Uterus (tissue), 3 donors: ENCODE measurements at regions not wholly inside any gene's neighbourhood (a gene's known extent, or its start where the extent isn't known, plus 50 kb on each side); places are given as distances from the start of the nearest gene placed in this dataset.

ENCODE experiments used
- DNase-seq, 2 donors: peaks; one replicate each; pipeline ENCODE4 v3.0.0-alpha.2; 2019 to 2020
- H3K27ac ChIP-seq, 2 donors: fragments of 200-600 bp; sonication (generic); 1 replicate in 1 of 2; 2 replicates in 1 of 2; pipeline ENCODE4 v1.5.1; 2016 to 2018
- H3K27me3 ChIP-seq, 2 donors: fragments of 200-600 bp; sonication (generic); one replicate each; pipeline ENCODE4 v1.5.1; 2018 to 2019; ENCODE audit warnings: control low read depth in 1 of 2
- H3K36me3 ChIP-seq, 2 donors: fragments of 200-600 bp; sonication (generic); one replicate each; pipeline ENCODE4 v1.5.1; 2019; ENCODE audit warnings: control low read depth in 1 of 2
- H3K4me1 ChIP-seq, 2 donors: fragments of 200-600 bp; sonication (generic); one replicate each; pipeline ENCODE4 v1.5.1; 2018 to 2019; ENCODE audit warnings: control low read depth in 1 of 2
- H3K4me3 ChIP-seq, 2 donors: fragments of 200-600 bp; sonication (generic); 1 replicate in 1 of 2; 2 replicates in 1 of 2; pipeline ENCODE4 v1.5.1; 2018 to 2019; ENCODE audit warnings: mild to moderate bottlenecking in 1 of 2
- H3K9me3 ChIP-seq, 2 donors: fragments of 200-600 bp; sonication (generic); one replicate each; pipeline ENCODE4 v1.5.1; 2019; ENCODE audit warnings: control low read depth in 1 of 2
- POLR2A ChIP-seq, 2 donors: fragments of 450-650 bp; IDR thresholded peaks; one replicate each; pipeline ENCODE4 v1.6.1; 2016; ENCODE audit warnings: antibody characterized with exemption in 2 of 2, mild to moderate bottlenecking in 1 of 2, moderate library complexity in 1 of 2
- intact Hi-C: fragments of 100-400 bp; cut with DNase I; formaldehyde crosslinking; loops from one replicate; pipeline ENCODE4 v1.15.1; 2023; ENCODE audit warnings: low total_unique reads
- TF ChIP-seq, protein P1 (sequence below), 4 experiments: fragments of 200-600 bp in 2 of 4; fragments of 450-650 bp in 2 of 4; sonication (generic) in 2 of 4; IDR thresholded peaks; one replicate each; pipeline ENCODE4 v1.5.1; 2016 to 2019; ENCODE audit warnings: antibody characterized with exemption in 4 of 4, mild to moderate bottlenecking in 2 of 4, moderate library complexity in 1 of 4
- donor health status: DM: yes; HTN: yes; CAD: no.

DNA sequence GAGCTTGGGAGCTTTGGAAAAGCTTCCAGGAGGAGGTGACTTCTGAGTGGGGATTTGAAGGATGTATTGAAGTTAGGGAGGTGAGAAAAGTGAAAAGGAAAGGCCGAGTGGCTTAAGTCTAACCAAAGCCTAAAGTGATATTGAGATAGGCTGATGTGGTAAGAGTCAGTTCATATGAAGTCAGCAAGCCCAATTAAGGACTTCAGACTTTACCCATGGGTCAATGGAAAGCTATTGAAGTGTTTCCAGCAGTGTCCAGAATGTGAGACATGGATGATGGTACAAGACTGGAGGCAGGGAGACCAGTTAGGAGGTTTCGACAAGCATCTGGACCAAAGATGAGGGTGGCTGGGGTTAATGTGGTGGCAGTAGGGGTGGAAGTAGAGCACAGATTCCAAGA is 134.3 kb upstream of the WWC1 start:
- TF ChIP-seq, protein P1, sequence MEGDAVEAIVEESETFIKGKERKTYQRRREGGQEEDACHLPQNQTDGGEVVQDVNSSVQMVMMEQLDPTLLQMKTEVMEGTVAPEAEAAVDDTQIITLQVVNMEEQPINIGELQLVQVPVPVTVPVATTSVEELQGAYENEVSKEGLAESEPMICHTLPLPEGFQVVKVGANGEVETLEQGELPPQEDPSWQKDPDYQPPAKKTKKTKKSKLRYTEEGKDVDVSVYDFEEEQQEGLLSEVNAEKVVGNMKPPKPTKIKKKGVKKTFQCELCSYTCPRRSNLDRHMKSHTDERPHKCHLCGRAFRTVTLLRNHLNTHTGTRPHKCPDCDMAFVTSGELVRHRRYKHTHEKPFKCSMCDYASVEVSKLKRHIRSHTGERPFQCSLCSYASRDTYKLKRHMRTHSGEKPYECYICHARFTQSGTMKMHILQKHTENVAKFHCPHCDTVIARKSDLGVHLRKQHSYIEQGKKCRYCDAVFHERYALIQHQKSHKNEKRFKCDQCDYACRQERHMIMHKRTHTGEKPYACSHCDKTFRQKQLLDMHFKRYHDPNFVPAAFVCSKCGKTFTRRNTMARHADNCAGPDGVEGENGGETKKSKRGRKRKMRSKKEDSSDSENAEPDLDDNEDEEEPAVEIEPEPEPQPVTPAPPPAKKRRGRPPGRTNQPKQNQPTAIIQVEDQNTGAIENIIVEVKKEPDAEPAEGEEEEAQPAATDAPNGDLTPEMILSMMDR (IDR thresholded peaks at IDR 0.05) = no peak
- no peak for TF ChIP-seq POLR2A (IDR thresholded peaks at IDR 0.05)
- Histone ChIP-seq H3K36me3 (no peaks in the 10 kb centered on the region), H3K27me3 (no peaks in the 10 kb centered on the region), H3K4me3 (no peak overlapping the region), H3K9me3 (no peaks in the 10 kb centered on the region), H3K27ac (no peak overlapping the region), H3K4me1 (no peaks in the 10 kb centered on the region)
- intact Hi-C loops = no loop called here
- DNase-seq = no peak

DNA sequence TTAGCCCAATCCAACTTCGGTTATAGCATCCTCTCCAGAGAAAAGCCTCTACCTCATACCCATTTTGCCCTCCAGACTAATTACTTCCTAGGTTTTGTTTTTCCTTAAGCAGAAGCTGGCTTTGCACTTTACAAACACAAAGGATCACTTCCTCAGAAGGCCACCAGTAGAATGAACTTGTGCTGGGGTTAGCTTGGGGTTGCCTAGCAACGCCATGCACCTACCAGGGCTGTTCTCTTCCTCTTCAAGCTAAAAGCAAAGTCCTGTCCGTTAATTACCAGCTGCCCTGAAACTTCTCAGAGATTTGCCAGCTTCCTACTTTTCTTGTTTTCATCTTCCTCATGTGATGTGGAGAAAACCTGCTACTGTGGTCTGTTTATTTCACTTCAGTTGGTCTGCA is 132.0 kb upstream of the WWC1 start:
- DNase-seq = no peak
- Histone ChIP-seq H3K4me1 (no peaks in the 10 kb centered on the region), H3K4me3 (no peak overlapping the region), H3K9me3 (no peaks in the 10 kb centered on the region), H3K27me3 (no peaks in the 10 kb centered on the region), H3K36me3 (no peaks in the 10 kb centered on the region), H3K27ac (no peak overlapping the region)
- intact Hi-C loops = no loop called here
- TF ChIP-seq, protein P1 (IDR thresholded peaks at IDR 0.05) = no peak
- TF ChIP-seq POLR2A (IDR thresholded peaks at IDR 0.05) = no peak

DNA sequence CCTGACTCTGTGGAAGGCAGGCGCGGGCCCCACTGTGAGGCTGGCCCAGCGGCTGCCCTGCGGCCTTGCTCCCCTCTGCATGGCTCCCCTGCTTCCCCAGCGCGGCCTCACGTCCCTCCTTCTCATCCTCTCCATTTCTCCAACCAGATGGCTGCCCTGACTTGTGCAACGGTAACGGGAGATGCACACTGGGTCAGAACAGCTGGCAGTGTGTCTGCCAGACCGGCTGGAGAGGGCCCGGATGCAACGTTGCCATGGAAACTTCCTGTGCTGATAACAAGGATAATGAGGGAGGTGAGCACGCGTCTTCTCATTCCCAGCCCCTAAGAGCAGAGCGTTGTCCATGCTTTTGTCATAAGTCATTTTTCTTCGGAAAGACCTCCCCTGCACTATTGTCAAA is 129.0 kb upstream of the WWC1 start:
- Histone ChIP-seq H3K4me3 (no peak overlapping the region), H3K4me1 (no peaks in the 10 kb centered on the region), H3K27ac (no peak overlapping the region), H3K9me3 (no peaks in the 10 kb centered on the region), H3K27me3 (no peaks in the 10 kb centered on the region), H3K36me3 (no peaks in the 10 kb centered on the region)
- no peak for DNase-seq
- TF ChIP-seq, protein P1 (IDR thresholded peaks at IDR 0.05) = no peak
- no peak for TF ChIP-seq POLR2A (IDR thresholded peaks at IDR 0.05)
- intact Hi-C loops = no loop called here

DNA sequence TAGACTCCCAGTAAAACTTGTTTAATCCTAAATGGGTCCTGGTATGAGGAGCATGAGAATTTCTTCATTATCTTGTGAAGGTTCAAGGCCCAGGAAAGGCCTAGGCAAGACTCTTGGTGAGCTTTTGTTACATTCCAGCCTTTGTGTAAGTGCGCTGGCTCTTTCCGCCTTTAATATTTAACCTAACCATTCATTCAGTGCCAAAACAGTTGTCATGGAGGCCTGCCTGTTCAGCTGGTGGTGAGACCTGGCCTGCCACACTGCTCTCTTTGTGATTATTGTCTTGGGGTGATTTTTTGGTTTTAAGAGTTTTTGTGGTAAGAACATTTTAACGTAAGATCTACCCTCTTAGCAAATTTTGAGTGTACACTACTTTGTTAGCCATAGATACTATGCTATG is 127.5 kb upstream of the WWC1 start:
- DNase-seq = no peak
- no peak overlapping the region for H3K4me3 ChIP-seq
- intact Hi-C loops = no loop called here
- H3K36me3 ChIP-seq = no peaks in the 10 kb centered on the region
- no peaks in the 10 kb centered on the region for H3K27me3 ChIP-seq
- H3K4me1 ChIP-seq = no peaks in the 10 kb centered on the region
- no peak overlapping the region for H3K27ac ChIP-seq
- H3K9me3 ChIP-seq = no peaks in the 10 kb centered on the region
- TF ChIP-seq, protein P1 (IDR thresholded peaks at IDR 0.05) = no peak
- TF ChIP-seq POLR2A (IDR thresholded peaks at IDR 0.05) = no peak

DNA sequence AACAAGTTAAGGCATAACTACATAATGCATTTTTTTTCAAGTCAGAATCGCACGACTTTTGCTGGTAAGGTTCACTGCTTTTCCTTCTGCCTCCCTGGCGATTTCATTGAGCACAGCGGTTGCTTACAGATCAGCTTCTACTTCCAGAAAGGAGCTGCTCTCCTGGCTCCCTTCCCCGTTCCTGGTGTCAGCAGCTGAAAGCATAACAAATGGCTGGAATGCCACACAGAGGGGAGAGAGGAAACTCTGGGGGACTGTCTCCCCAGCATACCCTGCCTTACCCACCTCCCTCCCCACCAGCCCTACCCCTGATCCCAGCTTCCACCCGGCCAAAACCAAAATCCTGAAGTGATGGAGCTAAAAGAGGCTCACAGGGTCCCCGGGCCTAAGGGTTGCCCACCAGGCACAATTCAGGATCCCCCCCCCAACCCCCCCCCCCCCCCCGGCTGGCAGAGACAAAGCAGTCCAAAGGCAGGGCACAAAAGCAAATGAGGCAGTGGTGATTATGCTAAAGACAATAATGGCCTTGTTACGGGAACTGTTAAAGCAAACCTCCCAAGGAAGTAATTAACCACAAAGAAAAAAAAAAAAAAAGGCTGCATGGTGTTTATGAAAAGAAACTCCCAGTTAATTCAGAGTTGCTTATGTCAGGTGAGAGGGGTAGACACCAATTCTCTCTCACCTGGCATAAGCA is 126.1 kb upstream of the WWC1 start:
- H3K36me3 ChIP-seq = no peaks in the 10 kb centered on the region
- H3K27ac ChIP-seq = no peak overlapping the region
- H3K4me1 ChIP-seq = no peaks in the 10 kb centered on the region
- no peaks in the 10 kb centered on the region for H3K27me3 ChIP-seq
- intact Hi-C loops = no loop called here
- H3K9me3 ChIP-seq = no peaks in the 10 kb centered on the region
- no peak overlapping the region for H3K4me3 ChIP-seq
- DNase-seq = no peak
- TF ChIP-seq POLR2A (IDR thresholded peaks at IDR 0.05) = no peak
- TF ChIP-seq, protein P1 (IDR thresholded peaks at IDR 0.05) = no peak
